Activated B cell treated with CpG ODN at 0.5 μM for 24 hours (primary cell): ENCODE measurements at regions not wholly inside any gene's neighbourhood (a gene's known extent, or its start where the extent isn't known, plus 50 kb on each side); places are given as distances from the start of the nearest gene placed in this dataset.

Source experiments
- ATAC-seq: fragments of 200-7000 bp; cut with Tn5 transposase; one replicate; pipeline ENCODE4 v1.10.0; 2021; ENCODE audit warnings: low read depth, mild to moderate bottlenecking, moderate library complexity
- CTCF ChIA-PET: fragments of 350-600 bp; sonication (Branson Sonifier 250); formaldehyde crosslinking; loops from one replicate; lab custom pipeline; 2021; ENCODE audit warnings: antibody characterized with exemption; lab: Charles Lee
- POLR2A ChIA-PET: fragments of 350-600 bp; sonication (Branson Sonifier 250); formaldehyde crosslinking; loops from one replicate; lab custom pipeline; 2021; ENCODE audit warnings: antibody characterized with exemption; lab: Charles Lee
- DNase-seq: peaks from one replicate; pipeline ENCODE4 v3.0.0; 2022
- H3K27ac Mint-ChIP-seq: one replicate; pipeline ENCODE4 v1.8.0; 2020; ENCODE audit warnings: mixed read lengths
- H3K27me3 Mint-ChIP-seq: one replicate; pipeline ENCODE4 v1.8.0; 2021; ENCODE audit warnings: mixed read lengths
- H3K36me3 Mint-ChIP-seq: one replicate; pipeline ENCODE4 v1.8.0; 2021; ENCODE audit warnings: low read depth, mixed read lengths
- H3K4me1 Mint-ChIP-seq: one replicate; pipeline ENCODE4 v1.8.0; 2021; ENCODE audit warnings: mixed read lengths
- H3K4me3 Mint-ChIP-seq: one replicate; pipeline ENCODE4 v1.8.0; 2020; ENCODE audit warnings: mild to moderate bottlenecking, mixed read lengths
- H3K9me3 Mint-ChIP-seq: one replicate; pipeline ENCODE4 v1.8.0; 2020; ENCODE audit warnings: mixed read lengths
- CTCF ChIP-seq: fragments of 200-600 bp; IDR thresholded peaks from one replicate; pipeline ENCODE4 v1.8.0; 2022; ENCODE audit warnings: antibody characterized with exemption, mild to moderate bottlenecking
- intact Hi-C: fragments of 100-400 bp; cut with micrococcal nuclease; formaldehyde crosslinking; loops from one replicate; pipeline ENCODE4 v1.15.1; 2024

- TF ChIP-seq CTCF = no peak
- no peak for DNase-seq
- no peak for ATAC-seq
- CTCF ChIA-PET = no interaction called here
- Mint-ChIP-seq H3K4me1 (no peaks in the 10 kb centered on the region), H3K27ac (no peak overlapping the region), H3K4me3 (no peak overlapping the region), H3K36me3 (no peaks in the 10 kb centered on the region), H3K27me3 (no peaks in the 10 kb centered on the region), H3K9me3 (peaks cover 11% of the 10 kb centered on the region)
- intact Hi-C loops = no loop called here
- POLR2A ChIA-PET = no interaction called here
These were observed 396.8 kb upstream of the CELF4 start for GRCh38 chr18:37962316-37962966.

GRCh38 chr18:37958499-37958898, 392.9 kb upstream of the CELF4 start:
- H3K27ac Mint-ChIP-seq = no peak overlapping the region
- POLR2A ChIA-PET = no interaction called here
- no peaks in the 10 kb centered on the region for H3K27me3 Mint-ChIP-seq
- no peaks in the 10 kb centered on the region for H3K4me1 Mint-ChIP-seq
- TF ChIP-seq CTCF = no peak
- ATAC-seq (no peak), DNase-seq (no peak)
- CTCF ChIA-PET = no interaction called here
- H3K4me3 Mint-ChIP-seq = no peak overlapping the region
- no peaks in the 10 kb centered on the region for H3K36me3 Mint-ChIP-seq
- peaks cover 10% of the 10 kb centered on the region for H3K9me3 Mint-ChIP-seq
- intact Hi-C loops = no loop called here

GRCh38 chr18:37956902-37957301, 391.3 kb upstream of the CELF4 start:
- no peaks in the 10 kb centered on the region for H3K27me3 Mint-ChIP-seq
- intact Hi-C loops = no loop called here
- ATAC-seq (no peak), DNase-seq (no peak)
- CTCF ChIA-PET = no interaction called here
- H3K27ac Mint-ChIP-seq = no peak overlapping the region
- POLR2A ChIA-PET = no interaction called here
- no peak for TF ChIP-seq CTCF
- peaks cover 13% of the 10 kb centered on the region for H3K9me3 Mint-ChIP-seq
- no peaks in the 10 kb centered on the region for H3K4me1 Mint-ChIP-seq
- no peaks in the 10 kb centered on the region for H3K36me3 Mint-ChIP-seq
- H3K4me3 Mint-ChIP-seq = no peak overlapping the region

GRCh38 chr18:37956020-37956419, 390.4 kb upstream of the CELF4 start:
- H3K9me3 Mint-ChIP-seq = peaks cover 15% of the 10 kb centered on the region
- POLR2A ChIA-PET = no interaction called here
- H3K4me3 Mint-ChIP-seq = no peak overlapping the region
- DNase-seq = no peak
- intact Hi-C loops = no loop called here
- no peaks in the 10 kb centered on the region for H3K36me3 Mint-ChIP-seq
- no peak for TF ChIP-seq CTCF
- no peak for ATAC-seq
- H3K27me3 Mint-ChIP-seq = no peaks in the 10 kb centered on the region
- CTCF ChIA-PET = no interaction called here
- H3K27ac Mint-ChIP-seq = no peak overlapping the region
- H3K4me1 Mint-ChIP-seq = no peaks in the 10 kb centered on the region

- POLR2A ChIA-PET = no interaction called here
- CTCF ChIA-PET = no interaction called here
- Mint-ChIP-seq H3K4me1 (no peaks in the 10 kb centered on the region), H3K4me3 (no peak overlapping the region), H3K27ac (no peak overlapping the region), H3K27me3 (no peaks in the 10 kb centered on the region), H3K9me3 (peaks cover 15% of the 10 kb centered on the region), H3K36me3 (no peaks in the 10 kb centered on the region)
- ATAC-seq = no peak
- DNase-seq = no peak
- TF ChIP-seq CTCF = no peak
- intact Hi-C loops = no loop called here
These were observed 389.6 kb upstream of the CELF4 start for GRCh38 chr18:37955201-37955600.
